ENCODE measurements at regions not wholly inside any gene's neighbourhood (a gene's known extent, or its start where the extent isn't known, plus 50 kb on each side); places are given as distances from the start of the nearest gene placed in this dataset.
A peak's percentile ranks its signal among the peaks of the same experiment; 100 is the strongest.

DNA sequence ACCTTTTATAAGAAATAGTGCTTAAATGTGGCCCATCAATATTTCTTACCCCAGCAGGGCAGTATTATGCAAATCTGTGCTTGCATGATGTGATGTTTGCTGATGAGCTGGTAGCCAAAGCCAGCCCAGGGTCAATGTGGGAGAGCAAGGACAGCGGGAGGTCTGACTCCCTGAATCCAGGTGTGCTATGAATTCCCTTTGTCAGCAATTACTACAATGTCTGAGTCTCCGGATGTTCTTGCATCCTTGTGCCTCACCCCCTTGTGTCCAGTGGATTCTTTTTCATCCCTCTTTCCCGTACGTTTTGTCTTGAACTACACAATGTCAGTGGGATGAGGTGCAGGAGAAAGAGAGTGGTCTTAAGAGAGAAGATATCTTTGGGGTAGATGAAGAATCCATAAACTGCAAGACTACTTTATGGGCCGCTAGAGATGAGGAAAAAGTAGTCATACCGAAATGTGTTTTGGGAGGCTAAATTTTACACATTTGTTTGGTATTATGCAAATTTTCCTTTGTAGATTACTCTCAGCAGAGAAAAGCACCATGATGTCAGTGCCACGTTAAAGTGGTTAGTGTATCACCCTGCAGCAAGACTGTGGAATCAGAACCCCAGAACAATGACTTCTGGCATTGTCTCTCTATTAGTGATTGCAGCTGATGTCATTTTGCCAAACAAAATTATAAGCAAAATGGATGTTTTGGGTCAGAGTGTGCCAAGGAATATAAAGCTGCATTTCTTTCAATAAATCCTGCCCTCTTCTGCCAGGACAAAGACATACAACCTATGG is 53.5 kb upstream of the TSHZ3 start:
- peak; percentile 76 for DNase-seq (ENCODE audit: low read depth)
- H3K4me3 ChIP-seq (ENCODE audit: low read depth, low read length) = no peak overlapping the region
- TF ChIP-seq, protein P1, sequence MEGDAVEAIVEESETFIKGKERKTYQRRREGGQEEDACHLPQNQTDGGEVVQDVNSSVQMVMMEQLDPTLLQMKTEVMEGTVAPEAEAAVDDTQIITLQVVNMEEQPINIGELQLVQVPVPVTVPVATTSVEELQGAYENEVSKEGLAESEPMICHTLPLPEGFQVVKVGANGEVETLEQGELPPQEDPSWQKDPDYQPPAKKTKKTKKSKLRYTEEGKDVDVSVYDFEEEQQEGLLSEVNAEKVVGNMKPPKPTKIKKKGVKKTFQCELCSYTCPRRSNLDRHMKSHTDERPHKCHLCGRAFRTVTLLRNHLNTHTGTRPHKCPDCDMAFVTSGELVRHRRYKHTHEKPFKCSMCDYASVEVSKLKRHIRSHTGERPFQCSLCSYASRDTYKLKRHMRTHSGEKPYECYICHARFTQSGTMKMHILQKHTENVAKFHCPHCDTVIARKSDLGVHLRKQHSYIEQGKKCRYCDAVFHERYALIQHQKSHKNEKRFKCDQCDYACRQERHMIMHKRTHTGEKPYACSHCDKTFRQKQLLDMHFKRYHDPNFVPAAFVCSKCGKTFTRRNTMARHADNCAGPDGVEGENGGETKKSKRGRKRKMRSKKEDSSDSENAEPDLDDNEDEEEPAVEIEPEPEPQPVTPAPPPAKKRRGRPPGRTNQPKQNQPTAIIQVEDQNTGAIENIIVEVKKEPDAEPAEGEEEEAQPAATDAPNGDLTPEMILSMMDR (IDR thresholded peaks at IDR 0.05; ENCODE audit: insufficient read depth, low read length) = no peak

DNA sequence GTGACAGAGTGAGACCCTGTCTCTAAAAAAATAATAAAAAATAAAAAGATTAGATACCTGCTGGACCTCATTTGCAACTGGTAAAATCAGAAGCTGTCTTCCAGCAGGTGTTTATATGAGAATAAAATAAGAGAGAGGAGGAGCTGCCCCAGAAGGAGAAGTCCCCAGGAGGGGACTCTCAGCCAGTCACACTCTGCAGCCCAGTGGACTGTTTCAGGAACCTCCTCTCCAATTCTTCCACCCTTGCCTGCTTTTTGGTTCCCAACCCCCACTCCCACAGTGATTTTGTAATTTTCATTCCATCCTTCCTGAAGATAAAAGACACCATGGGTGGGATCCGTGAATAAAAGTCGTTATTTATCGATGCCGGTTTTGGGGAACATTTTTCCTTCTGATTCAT is 56.9 kb upstream of the TSHZ3 start:
- TF ChIP-seq, protein P1 (IDR thresholded peaks at IDR 0.05; ENCODE audit: insufficient read depth, low read length) = no peak
- no peak overlapping the region for H3K4me3 ChIP-seq (ENCODE audit: low read depth, low read length)
- DNase-seq (ENCODE audit: low read depth) = no peak

DNA sequence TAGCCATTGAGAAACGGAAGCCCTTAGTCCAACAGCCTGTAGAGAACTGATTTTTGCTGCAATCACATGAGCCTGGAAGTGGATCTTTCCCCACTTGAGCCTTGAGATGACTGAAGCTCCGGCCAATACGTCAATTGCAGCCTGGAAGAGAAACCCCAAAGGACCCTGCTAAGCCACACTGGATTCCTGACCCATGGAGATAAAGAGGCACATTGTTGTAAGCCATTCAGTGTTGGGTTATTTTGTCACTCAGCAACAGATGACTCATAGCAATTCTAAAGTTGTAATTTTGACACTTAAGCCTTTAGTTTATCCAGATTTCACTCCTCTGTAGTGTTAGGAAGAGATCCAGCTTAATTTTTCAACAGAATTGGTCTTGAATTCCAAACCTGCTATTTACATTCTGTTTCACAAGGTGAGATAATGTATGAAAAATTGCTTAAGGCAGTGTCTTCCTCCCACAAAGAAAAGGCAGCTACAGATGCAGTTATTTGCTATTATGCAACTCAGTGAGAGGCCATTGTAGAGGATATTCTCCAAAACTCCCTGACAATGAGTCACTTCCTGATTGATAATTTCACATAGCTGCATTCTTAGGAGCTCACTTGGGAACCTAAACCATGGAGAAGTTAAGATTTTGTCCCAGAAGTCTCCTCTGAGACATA is 59.4 kb upstream of the TSHZ3 start:
- DNase-seq (ENCODE audit: low read depth) = peak; percentile 98
- no peak overlapping the region for H3K4me3 ChIP-seq (ENCODE audit: low read depth, low read length)
- TF ChIP-seq, protein P1 (IDR thresholded peaks at IDR 0.05; ENCODE audit: insufficient read depth, low read length) = no peak

DNA sequence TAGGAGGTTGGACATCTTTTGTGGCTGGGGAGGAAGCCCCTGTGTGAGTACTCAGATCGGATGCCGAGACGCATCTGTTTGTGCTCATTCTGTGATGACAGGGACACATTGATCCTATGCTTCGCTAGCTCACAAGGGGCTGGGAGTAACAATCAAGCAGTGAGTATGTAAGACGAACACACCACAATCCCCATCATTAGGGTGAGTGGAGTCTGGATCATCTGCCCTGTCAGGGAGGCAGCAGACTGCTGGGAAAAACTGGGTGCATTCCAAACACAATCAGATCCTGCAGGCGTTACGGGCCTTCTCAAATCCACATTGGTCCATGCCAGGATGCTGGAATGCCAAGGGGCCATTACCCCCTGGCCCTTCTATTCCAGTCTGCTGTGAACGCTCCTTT is 64.1 kb upstream of the TSHZ3 start:
- no peak for DNase-seq (ENCODE audit: low read depth)
- H3K4me3 ChIP-seq (ENCODE audit: low read depth, low read length) = no peak overlapping the region
- TF ChIP-seq, protein P1 (IDR thresholded peaks at IDR 0.05; ENCODE audit: insufficient read depth, low read length) = no peak

DNA sequence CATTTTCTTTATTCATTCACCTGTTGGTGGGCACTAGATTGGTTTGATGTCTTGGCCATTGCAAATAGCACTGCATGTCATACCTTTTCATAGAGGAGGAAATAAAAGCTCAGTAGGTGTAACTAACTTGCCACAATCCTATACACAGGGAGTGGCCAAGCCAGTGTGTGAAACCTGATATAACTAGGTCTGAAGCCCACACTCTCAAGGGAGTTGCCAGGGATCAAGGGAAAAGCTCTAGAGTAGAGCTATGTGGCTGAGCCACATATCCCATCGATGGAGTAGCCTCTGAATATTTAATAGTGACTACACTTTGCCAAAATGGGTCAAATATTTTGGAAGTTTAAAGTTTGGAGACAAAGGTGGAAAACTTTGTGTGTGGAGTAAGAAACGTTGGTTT is 66.1 kb upstream of the TSHZ3 start:
- no peak for DNase-seq (ENCODE audit: low read depth)
- H3K4me3 ChIP-seq (ENCODE audit: low read depth, low read length) = no peak overlapping the region
- TF ChIP-seq, protein P1 (IDR thresholded peaks at IDR 0.05; ENCODE audit: insufficient read depth, low read length) = no peak

DNA sequence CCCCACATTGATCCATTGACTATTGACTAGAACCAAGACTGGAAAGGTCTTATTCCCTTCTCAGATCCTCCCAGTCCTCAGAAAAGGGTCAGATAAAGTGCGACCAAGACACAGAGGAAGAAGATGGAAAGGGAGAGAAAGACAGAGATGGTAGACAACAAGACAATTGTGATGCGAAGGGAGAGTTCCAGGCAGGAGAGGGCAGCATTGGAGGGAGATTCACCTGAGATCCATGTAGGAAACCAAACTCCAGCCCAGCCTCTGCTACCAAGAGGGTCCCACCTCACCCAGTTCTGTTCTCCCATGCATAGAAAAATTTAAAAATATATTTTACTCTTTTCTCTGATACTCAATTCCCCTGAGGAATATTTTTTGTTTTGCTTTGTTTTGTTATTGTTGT is 67.3 kb upstream of the TSHZ3 start:
- H3K4me3 ChIP-seq (ENCODE audit: low read depth, low read length) = no peak overlapping the region
- TF ChIP-seq, protein P1 (IDR thresholded peaks at IDR 0.05; ENCODE audit: insufficient read depth, low read length) = no peak
- no peak for DNase-seq (ENCODE audit: low read depth)
